ENCODE measurements at regions not wholly inside any gene's neighbourhood (a gene's known extent, or its start where the extent isn't known, plus 50 kb on each side); places are given as distances from the start of the nearest gene placed in this dataset.

- TF ChIP-seq CTCF (IDR thresholded peaks at IDR 0.05) (no peak), EZH2 (IDR thresholded peaks at IDR 0.05; ENCODE audit: borderline replicate concordance, insufficient read depth, low read depth, low read length, poor library complexity, severe bottlenecking) (no peak)
Measured at GRCh38 chr7:79968894-79969293, 165.7 kb upstream of the GNAI1 start.

Measured in B cell (primary cell).